Colonic mucosa (tissue), 4 donors: ENCODE measurements at regions not wholly inside any gene's neighbourhood (a gene's known extent, or its start where the extent isn't known, plus 50 kb on each side); places are given as distances from the start of the nearest gene placed in this dataset.
A peak's percentile ranks its signal among the peaks of the same experiment; 100 is the strongest.

Experiments
- DNase-seq: peaks from one replicate; pipeline ENCODE4 v3.0.0-alpha.2; 2020
- H3K27ac ChIP-seq: fragments of 200-600 bp; one replicate; pipeline ENCODE4 v1.8.0; 2021
- H3K27me3 ChIP-seq: fragments of 200-600 bp; one replicate; pipeline ENCODE4 v1.8.0; 2021
- H3K36me3 ChIP-seq: fragments of 200-600 bp; one replicate; pipeline ENCODE4 v1.8.0; 2021
- H3K4me1 ChIP-seq: fragments of 200-600 bp; one replicate; pipeline ENCODE4 v1.8.0; 2021; ENCODE audit warnings: mild to moderate bottlenecking
- H3K4me3 ChIP-seq: fragments of 200-600 bp; one replicate; pipeline ENCODE4 v1.8.0; 2021
- H3K9ac ChIP-seq, 2 donors: one replicate each; pipeline ENCODE4 v1.7.0; 2013; ENCODE audit warnings: control low read depth in 2 of 2, low read depth in 2 of 2, low read length in 2 of 2
- H3K9me3 ChIP-seq: fragments of 200-600 bp; one replicate; pipeline ENCODE4 v1.8.0; 2021
- CTCF ChIP-seq: fragments of 200-600 bp; IDR thresholded peaks from one replicate; pipeline ENCODE4 v1.8.0; 2022; ENCODE audit warnings: antibody characterized with exemption, mild to moderate bottlenecking
- intact Hi-C: fragments of 100-400 bp; cut with DNase I; formaldehyde crosslinking; loops from one replicate; pipeline ENCODE4 v1.14.1; 2022
- donor health status: healthy.
- donor health status: DM: no; HTN: no; CAD: no.
- donor health status: DM: no; HTN: no; CAD: no.

DNA sequence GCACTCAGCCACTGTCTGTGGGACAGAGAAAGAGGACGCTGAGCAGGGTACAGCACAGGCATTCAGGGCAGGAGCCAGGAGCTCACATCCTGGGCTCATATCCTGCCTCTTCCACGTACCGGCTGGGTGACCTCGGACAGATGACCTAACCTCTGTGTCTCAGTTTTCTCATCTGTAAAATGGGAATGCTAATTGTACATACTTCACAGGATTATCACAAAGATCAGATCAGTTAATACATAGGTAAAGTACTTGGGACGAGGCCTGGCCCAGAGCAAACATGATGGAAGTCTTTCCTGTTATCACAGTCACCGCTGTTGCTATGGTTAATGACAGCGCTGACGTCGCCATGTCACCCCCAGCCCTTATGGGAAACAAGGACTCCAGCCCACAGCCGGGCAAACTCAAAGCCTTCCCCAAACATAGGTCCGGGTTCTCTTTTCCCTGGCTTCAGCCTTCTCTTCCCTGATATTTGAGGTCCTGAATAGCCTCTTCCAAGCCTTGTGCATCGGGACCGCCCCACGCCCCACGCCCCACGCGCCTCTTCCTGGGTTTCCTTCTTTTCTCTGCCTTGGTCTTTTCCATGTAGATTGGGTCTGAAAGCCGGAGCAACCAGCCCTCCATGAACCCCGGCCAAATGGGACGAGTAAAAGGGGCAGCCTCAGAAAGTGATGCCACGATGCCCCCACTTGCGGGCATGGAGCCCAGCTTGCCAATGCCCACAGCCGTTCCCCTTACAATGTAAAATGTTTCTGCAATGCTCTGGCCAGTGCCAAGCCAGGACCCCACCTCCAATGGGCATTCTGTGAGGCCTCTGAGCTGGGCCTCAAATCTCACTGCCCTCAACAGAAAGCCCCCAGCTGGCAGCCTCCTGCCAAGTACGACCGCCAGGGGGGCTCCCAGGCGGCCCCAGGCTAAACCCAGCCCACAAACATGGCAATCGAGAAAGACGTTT lies 125.4 kb downstream of the RFLNA start:
- no peak for DNase-seq
- intact Hi-C loops = loop anchor here (10.0 kb wide), 1 partner anchor 56 kb away; no protein-coding TSS in a partner anchor
- H3K4me1 ChIP-seq = peaks cover 13% of the 10 kb centered on the region
- no peaks in the 10 kb centered on the region for H3K27me3 ChIP-seq
- H3K27ac ChIP-seq = peak overlapping the region; percentile 6
- no peak overlapping the region for H3K4me3 ChIP-seq
- no peak for TF ChIP-seq CTCF
- no peaks in the 10 kb centered on the region for H3K9me3 ChIP-seq
- H3K9ac ChIP-seq = no peak overlapping the region
- H3K36me3 ChIP-seq = no peaks in the 10 kb centered on the region

GRCh38 chr12:124419292-124420040 lies 124.6 kb downstream of the RFLNA start:
- H3K9ac ChIP-seq = no peak overlapping the region
- no peaks in the 10 kb centered on the region for H3K9me3 ChIP-seq
- H3K4me3 ChIP-seq = no peak overlapping the region
- H3K36me3 ChIP-seq = no peaks in the 10 kb centered on the region
- DNase-seq = no peak
- peaks cover 13% of the 10 kb centered on the region for H3K4me1 ChIP-seq
- intact Hi-C loops = loop anchor here (10.0 kb wide), 1 partner anchor 55 kb away; no protein-coding TSS in a partner anchor
- peak overlapping the region; percentile 6 for H3K27ac ChIP-seq
- no peak for TF ChIP-seq CTCF
- H3K27me3 ChIP-seq = no peaks in the 10 kb centered on the region

- no peak for DNase-seq
- no peak for TF ChIP-seq CTCF
- intact Hi-C loops = no loop called here
- H3K9ac ChIP-seq = no peak overlapping the region
- no peak overlapping the region for H3K27ac ChIP-seq
- H3K4me1 ChIP-seq = peaks cover 13% of the 10 kb centered on the region
- H3K27me3 ChIP-seq = no peaks in the 10 kb centered on the region
- no peak overlapping the region for H3K4me3 ChIP-seq
- no peaks in the 10 kb centered on the region for H3K9me3 ChIP-seq
- H3K36me3 ChIP-seq = no peaks in the 10 kb centered on the region
Observed at GRCh38 chr12:124418791-124419190, 123.9 kb downstream of the RFLNA start.

DNA sequence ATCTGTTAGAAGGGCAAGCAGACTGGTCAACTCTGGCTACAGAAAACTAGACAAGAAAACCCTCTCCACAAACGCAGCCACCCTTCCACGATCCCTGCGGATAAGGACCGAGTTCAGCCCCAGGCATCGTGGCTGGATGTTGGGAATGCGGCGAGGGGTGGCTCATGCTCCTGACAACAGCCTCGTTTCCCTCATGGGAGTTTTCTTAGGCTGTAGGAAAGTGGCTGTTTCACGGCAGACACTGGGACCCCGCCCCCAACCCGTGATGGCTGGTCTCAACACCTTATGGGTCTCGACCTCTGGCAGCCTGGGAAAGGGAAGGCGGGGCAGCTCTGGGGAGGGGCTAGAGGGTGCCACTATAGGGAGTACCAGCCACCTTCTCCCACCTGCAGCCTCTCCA lies 123.3 kb downstream of the RFLNA start:
- H3K9ac ChIP-seq = no peak overlapping the region
- H3K27me3 ChIP-seq = no peaks in the 10 kb centered on the region
- H3K4me3 ChIP-seq = no peak overlapping the region
- no peak for DNase-seq
- no peak overlapping the region for H3K27ac ChIP-seq
- peaks cover 7% of the 10 kb centered on the region for H3K4me1 ChIP-seq
- TF ChIP-seq CTCF = no peak
- H3K9me3 ChIP-seq = no peaks in the 10 kb centered on the region
- intact Hi-C loops = no loop called here
- no peaks in the 10 kb centered on the region for H3K36me3 ChIP-seq

DNA sequence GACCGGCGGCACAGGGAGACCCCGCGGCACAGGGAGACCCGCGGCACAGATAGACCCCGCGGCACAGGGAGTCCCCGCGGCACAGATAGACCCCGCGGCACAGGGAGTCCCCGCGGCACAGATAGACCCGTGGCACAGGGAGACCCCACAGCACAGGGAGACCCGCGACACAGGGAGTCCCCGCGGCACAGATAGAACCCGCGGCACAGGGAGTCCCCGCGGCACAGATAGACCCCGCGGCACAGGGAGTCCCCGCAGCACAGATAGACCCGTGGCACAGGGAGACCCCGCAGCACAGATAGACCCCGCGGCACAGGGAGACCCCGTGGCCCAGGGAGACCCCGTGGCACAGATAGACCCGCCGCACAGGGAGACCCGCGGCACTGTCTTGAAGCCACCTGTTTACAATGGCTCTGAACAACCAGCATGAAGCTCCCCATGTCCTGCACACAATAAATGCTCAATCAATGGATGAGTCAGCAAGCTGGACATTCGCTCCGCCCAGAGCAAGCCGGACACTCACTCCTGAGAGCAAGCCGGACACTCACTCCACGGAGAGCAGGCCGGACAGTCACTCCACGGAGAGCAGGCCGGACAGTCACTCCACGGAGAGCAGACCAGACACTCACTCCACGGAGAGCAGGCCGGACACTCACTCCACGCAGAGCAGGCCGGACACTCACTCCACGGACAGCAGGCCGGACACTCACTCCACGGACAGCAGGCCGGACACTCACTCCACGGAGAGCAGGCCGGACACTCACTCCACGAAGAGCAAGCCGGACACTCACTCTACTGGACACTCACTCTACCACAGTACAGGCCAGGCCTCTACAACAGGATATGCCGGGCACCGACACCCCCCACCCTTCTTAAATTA lies 121.9 kb downstream of the RFLNA start:
- intact Hi-C loops = no loop called here

More for the DNA sequence above, 121.9 kb downstream of the RFLNA start:
- H3K9ac ChIP-seq = no peak overlapping the region
- H3K9me3 ChIP-seq = no peaks in the 10 kb centered on the region
- no peaks in the 10 kb centered on the region for H3K27me3 ChIP-seq
- no peak for TF ChIP-seq CTCF
- H3K4me1 ChIP-seq = no peaks in the 10 kb centered on the region
- H3K27ac ChIP-seq = no peak overlapping the region
- no peaks in the 10 kb centered on the region for H3K36me3 ChIP-seq
- H3K4me3 ChIP-seq = no peak overlapping the region
- DNase-seq = no peak
